ENCODE measurements at regions not wholly inside any gene's neighbourhood (a gene's known extent, or its start where the extent isn't known, plus 50 kb on each side); places are given as distances from the start of the nearest gene placed in this dataset.
"Not testable (repeated sequence)": the region's sequence is repeated elsewhere in the genome, so short reads cannot be mapped to it uniquely, and the experiment has no call there.

DNA sequence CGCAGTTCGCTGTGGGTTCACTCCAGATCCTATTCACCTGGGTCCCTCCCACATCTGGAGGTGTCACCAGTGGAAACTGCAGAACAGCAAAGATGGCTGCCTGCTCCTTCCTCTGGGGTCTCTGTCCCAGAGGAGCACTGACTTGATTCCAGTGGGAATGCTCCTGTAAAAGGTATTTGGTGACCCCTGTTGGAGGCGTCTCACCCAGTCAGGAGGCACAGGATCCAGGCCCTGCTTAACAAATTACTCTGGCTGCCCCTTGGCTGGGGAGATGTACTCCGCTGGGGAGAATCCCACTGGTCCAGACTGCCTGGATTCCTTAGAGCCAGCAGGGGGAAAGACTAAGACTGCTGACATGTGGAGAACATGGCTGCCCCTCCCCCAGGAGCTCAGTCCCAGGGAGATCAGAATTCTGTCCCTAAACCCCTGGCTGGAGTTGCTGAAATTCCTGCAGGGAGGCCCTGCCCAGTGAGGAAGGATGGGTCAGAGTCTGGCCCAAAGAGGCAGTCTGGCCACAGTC lies 483.0 kb downstream of the CBLN4 start:
- in situ Hi-C loops (cut with MboI; ENCODE audit: low pct_unique_long_range_greater_than_20kb, low sequenced_read_pairs, unreplicated experiment): no loop called here
- no peak for DNase-seq (ENCODE audit: low spot score)
- TF ChIP-seq, protein P1, sequence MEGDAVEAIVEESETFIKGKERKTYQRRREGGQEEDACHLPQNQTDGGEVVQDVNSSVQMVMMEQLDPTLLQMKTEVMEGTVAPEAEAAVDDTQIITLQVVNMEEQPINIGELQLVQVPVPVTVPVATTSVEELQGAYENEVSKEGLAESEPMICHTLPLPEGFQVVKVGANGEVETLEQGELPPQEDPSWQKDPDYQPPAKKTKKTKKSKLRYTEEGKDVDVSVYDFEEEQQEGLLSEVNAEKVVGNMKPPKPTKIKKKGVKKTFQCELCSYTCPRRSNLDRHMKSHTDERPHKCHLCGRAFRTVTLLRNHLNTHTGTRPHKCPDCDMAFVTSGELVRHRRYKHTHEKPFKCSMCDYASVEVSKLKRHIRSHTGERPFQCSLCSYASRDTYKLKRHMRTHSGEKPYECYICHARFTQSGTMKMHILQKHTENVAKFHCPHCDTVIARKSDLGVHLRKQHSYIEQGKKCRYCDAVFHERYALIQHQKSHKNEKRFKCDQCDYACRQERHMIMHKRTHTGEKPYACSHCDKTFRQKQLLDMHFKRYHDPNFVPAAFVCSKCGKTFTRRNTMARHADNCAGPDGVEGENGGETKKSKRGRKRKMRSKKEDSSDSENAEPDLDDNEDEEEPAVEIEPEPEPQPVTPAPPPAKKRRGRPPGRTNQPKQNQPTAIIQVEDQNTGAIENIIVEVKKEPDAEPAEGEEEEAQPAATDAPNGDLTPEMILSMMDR (IDR thresholded peaks at IDR 0.05; ENCODE audit: extremely low read depth, insufficient read depth, missing control alignments): no peak

DNA sequence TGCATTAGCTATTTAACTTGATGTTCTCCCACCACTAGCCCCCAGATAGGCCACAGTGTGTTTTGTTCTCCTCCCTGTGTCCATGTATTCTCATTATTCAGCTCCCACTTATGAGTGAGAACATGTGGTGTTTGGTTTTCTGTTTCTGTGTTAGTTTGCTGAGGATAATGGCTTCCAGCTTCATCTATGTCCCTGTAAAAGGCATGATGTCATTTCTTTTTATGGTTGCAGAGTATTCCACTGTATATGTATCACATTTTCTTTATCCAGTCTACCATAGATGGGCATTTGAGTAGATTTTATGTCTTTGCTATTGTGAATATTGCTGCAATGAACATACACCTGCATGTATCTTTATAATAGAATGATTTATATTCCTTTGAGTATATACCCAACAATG lies 487.7 kb downstream of the CBLN4 start:
- DNase-seq (ENCODE audit: low spot score); in situ Hi-C loops (cut with MboI; ENCODE audit: low pct_unique_long_range_greater_than_20kb, low sequenced_read_pairs, unreplicated experiment): not testable (repeated sequence)

DNA sequence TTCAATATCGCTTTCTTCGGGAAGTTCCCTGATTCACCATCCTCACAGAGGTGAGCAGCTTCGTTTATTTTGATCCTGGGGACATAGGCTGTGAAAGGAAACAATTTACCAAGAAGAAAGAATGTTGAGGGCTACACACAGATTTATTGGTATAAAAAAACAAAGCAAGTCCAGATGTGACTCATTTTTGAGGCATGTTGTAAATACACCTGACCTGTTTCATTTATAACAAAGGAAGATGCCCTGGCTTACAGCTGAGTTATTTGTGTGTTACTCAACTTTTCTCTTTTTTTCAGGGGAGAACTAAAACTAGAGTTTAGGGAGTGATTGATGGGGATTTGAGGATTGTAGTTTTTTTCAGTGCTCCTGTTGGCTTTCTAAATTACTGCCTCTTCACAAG lies 489.5 kb downstream of the CBLN4 start:
- in situ Hi-C loops (cut with MboI; ENCODE audit: low pct_unique_long_range_greater_than_20kb, low sequenced_read_pairs, unreplicated experiment): no loop called here
- TF ChIP-seq, protein P1 (IDR thresholded peaks at IDR 0.05; ENCODE audit: extremely low read depth, insufficient read depth, missing control alignments): no peak
- DNase-seq (ENCODE audit: low spot score): no peak

DNA sequence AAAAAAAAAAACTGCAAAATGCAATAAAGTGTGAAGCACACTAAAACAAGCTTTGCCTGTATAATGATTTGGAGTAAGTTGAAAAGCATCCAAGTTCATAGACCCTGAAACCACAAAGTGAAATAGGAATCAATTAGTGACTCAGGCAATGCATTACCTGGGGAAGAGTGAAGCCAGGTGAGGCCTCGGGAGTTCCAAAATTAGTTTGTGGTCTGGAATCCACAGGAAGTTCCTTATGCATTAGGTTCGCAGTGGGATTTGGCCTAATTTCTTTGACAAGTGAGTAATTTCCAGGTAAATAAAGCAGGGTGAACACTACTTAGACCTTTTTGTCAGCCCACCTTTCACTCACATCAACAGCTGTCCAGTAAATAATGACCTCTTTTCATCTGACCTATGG lies 490.8 kb downstream of the CBLN4 start:
- TF ChIP-seq, protein P1 (IDR thresholded peaks at IDR 0.05; ENCODE audit: extremely low read depth, insufficient read depth, missing control alignments): no peak
- DNase-seq (ENCODE audit: low spot score): no peak
- in situ Hi-C loops (cut with MboI; ENCODE audit: low pct_unique_long_range_greater_than_20kb, low sequenced_read_pairs, unreplicated experiment): no loop called here

DNA sequence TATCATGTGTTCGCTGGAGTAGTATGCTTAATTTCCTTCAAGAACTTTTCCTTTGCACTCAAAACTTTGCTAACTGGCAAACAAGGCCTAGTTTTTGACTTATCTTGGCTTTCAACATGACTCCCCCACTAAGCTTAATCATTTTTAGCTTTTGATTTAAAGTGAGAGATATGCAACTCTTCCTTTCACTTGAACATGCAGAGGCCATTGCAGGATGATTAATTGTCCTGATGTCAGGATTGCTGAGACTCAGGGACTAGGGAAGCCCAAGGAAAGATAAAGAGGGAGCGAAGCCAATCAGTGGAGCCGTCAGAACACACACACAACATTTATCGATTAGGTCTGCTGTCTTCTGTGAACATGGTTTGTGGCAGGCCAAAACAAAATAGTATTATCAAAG lies 491.4 kb downstream of the CBLN4 start:
- in situ Hi-C loops (cut with MboI; ENCODE audit: low pct_unique_long_range_greater_than_20kb, low sequenced_read_pairs, unreplicated experiment): no loop called here
- no peak for DNase-seq (ENCODE audit: low spot score)

DNA sequence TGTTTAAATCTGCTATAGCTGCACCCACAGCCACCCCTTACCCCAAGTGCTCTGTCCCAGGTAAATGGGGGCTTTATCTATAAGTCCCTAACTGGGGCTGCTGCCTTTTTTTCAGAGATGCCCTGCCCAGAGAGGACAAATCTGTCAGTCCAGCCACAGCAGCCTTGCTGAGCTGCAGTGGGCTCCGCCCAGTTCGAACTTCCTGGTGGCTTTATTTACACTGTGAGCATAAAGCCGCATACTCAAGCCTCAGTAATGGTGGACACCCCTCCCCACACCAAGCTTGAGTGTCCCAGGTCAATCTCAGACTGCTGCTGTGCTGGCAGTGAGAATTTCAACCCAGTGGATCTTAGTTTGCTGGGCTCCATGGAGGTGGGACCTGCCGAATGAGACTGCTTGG lies 505.2 kb downstream of the CBLN4 start:
- no peak for DNase-seq (ENCODE audit: low spot score)
- TF ChIP-seq, protein P1 (IDR thresholded peaks at IDR 0.05; ENCODE audit: extremely low read depth, insufficient read depth, missing control alignments): no peak
- in situ Hi-C loops (cut with MboI; ENCODE audit: low pct_unique_long_range_greater_than_20kb, low sequenced_read_pairs, unreplicated experiment): no loop called here

More for the DNA sequence above, 491.4 kb downstream of the CBLN4 start:
- TF ChIP-seq, protein P1 (IDR thresholded peaks at IDR 0.05; ENCODE audit: extremely low read depth, insufficient read depth, missing control alignments): no peak

DNA sequence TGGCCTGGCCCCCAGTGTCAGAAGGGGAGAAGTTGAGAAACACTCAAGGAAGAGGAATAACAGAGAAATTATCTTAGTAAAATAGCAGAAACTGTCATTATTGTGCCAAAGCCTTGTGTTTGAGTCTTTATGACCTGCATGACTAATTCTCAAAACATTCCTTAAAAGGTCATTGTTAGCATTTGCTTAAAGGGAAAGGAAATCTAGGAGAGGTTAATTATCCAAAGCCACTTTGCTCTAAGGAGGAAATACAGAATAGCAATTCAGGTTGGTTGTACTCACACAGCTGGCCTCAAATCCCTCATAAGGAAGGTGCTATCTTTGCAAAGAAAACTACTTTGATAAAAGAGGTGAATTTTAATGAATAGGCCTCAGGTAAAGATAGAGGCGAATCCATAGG lies 516.7 kb downstream of the CBLN4 start:
- in situ Hi-C loops (cut with MboI; ENCODE audit: low pct_unique_long_range_greater_than_20kb, low sequenced_read_pairs, unreplicated experiment): no loop called here
- TF ChIP-seq, protein P1 (IDR thresholded peaks at IDR 0.05; ENCODE audit: extremely low read depth, insufficient read depth, missing control alignments): no peak
- no peak for DNase-seq (ENCODE audit: low spot score)

Measured in GM13977 (cell line).